ENCODE measurements at regions not wholly inside any gene's neighbourhood (a gene's known extent, or its start where the extent isn't known, plus 50 kb on each side); places are given as distances from the start of the nearest gene placed in this dataset.
"Not testable (repeated sequence)": the region's sequence is repeated elsewhere in the genome, so short reads cannot be mapped to it uniquely, and the experiment has no call there.

DNA sequence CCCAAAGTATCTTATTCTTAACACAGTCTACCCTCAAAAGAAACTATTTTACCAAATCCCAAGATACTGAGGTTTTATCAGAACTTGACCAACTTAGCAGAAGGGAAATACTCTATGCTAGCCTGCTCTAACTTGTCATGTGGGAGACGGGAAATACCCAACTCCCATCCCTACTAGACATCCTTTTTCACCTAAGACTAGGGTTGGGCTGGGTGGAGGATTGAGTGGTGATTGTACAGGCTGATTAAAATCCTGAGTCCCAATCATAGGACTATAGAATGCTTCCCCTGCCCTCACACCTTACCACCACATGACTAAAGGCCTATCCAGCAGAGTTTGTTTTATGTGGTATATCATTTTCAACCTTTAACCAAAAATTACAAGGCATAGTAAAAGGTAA lies 786.5 kb downstream of the TAF11L14 start:
- DNase-seq (ENCODE audit: low read depth), result no peak

DNA sequence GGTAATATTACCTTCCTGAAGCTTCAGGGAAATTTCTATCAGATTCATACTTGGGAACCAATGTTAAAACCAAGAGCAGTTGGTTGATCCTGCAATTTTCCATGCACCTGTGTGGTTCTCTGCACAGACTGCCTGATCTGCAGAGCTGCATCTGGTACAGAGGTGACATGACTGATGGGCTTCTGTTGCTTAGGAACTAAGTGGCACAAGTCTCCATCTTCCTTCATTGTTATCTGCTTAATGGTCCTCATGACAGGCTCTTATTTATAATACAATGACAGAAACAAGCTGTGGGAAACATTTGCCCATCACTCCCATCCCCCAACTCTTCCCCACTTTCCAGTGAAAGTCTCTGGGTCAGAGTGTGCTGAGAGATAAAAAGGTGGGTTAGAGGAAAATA lies 799.1 kb downstream of the TAF11L14 start:
- no peak for DNase-seq (ENCODE audit: low read depth)

DNA sequence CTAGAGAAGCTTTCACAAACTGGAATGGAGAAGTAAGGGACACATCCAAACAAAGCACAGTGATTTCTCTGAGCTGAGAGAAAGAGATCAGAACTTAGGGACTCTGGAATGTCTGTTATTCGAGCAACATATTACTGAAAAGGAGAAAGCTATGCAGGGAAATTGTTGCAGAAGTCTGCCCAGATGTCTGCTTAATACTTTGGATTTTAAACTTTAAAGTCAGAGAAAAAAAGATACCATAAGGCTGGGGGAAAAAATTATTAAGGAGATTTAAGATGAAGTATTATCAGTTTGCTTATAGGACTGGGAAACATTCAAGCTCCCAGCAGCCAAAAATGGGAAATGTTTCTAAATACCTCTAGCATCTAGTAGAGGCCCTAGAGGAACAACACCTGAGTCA lies 803.9 kb downstream of the TAF11L14 start:
- DNase-seq (ENCODE audit: low read depth), result no peak

DNA sequence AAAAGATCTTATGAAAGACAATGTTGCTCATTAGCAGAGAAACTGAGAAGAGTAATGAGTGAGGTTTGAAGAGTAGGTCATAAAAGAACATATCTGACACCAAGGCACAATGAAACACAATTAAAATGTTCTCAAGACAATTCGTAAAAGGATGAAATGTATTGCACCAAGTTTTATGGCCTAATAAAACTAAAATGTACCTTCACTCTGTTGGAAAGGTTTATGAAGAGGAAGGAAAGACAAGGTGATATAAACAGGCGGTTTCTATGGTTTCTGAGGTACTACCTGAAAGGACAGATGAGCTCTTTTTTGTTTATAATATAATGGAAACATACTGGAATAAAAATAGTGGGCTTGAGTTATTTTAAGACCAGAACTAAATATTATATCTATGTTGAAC lies 821.3 kb downstream of the TAF11L14 start:
- DNase-seq (ENCODE audit: low read depth), result no peak

DNA sequence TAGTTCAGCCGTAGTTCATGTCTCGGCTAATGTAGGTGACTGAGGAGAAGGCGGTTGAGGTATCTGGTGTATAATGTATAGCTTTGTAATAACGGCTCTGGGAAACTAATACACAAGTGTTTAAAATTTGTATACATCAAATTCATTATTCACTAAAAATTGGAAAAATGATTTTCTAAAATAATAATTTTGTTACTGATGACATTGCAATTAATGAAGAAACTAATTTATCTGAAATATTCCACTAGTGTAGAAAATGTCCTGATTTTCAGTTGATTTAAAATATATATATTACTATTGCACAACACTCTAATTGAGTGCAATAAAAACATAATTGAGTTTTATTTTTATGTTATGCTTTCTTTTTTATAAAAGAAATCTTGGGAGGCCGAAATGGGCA lies 823.0 kb downstream of the TAF11L14 start:
- no peak for DNase-seq (ENCODE audit: low read depth)

DNA sequence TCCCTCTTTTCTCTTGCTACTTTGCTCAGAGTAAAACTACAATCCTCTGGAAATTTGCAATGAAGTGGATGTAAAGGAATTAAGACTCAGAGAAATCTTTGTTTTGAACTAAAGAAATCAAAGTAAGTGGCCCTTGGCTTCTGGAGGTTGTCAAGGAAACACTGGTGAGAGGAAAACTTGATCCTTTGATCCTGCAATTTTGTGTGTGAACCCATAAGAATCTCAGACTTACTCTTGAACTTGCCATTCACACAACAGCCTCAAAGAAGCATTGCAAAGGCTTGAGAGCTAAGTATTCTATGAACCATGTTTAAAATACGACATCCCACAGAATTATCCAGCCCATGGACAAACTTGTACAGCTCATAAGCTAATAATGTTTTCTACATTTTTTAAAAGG lies 827.5 kb downstream of the TAF11L14 start:
- no peak for DNase-seq (ENCODE audit: low read depth)

DNA sequence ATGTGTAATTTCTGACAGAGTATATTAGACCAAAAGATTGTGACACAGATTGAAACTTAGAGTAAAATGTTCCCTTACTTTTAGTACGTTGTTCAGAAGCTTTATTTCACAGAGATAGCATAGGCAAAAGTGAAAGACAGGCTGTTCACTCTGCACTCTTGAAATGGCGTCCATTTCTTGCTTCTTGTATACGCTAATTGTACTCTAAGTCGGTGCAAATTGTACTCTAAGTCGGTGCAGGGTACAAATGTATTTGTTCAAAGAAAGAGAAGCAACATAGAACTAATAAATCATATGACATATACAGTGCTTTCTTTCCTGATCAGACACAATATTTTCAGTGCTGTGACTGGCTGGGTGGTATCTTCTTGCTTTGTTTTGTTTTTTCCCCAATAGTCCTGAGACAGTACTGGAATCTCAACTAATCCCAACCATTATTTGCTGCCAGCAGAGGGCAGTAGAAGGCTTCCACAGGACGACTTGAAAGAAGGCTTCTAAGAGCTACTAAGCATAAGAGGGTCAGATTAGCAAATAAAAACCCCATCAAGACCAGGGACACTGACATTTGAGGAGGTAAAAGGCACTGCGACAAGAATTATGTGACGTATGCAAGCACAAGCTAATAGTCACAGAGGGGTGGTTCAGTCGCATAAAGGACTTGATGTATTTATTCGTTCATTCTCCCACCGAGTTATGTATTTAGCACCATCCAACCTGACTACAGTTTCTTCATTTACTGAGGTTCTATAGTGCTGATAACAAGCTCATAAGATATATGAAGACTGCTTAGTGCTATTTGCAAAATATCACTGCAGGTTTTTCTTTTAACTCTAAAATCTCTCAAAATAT lies 831.8 kb downstream of the TAF11L14 start:
- peak; percentile 6 for DNase-seq (ENCODE audit: low read depth)

DNA sequence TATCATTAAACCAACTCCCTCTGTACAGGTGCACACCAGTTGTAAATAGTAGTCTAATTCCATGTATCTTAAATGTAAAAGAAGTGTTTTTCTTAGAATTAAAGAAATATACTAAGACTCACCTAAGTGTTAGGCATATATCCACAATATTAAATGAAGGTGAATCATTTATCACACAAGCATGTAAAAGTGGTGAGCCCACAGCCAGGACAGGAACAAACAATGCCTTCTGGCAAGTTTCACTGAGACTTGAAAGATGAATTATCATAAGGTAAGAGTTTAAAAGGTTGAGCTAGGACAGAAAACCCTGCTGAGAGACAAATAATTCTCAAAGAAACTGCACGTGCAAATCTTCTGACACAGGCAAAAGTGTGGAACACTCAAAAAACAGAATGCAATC lies 832.5 kb downstream of the TAF11L14 start:
- DNase-seq (ENCODE audit: low read depth), result no peak

DNA sequence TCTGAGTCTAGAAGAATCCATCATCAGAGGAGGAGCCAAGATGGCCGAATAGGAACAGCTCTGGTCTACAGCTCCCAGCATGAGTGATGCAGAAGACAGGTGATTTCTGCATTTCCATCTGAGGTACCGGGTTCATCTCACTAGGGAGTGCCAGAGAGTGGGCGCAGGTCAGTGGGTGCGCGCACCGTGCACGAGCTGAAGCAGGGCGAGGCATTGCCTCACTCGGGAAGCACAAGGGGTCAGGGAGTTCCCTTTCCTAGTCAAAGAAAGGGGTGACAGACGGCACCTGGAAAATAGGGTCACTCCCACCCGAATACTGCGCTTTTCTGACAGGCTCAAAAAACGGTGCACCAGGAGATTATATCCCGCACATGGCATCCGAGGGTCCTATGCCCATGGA lies 837.5 kb downstream of the TAF11L14 start:
- not testable (repeated sequence) for DNase-seq (ENCODE audit: low read depth)

DNA sequence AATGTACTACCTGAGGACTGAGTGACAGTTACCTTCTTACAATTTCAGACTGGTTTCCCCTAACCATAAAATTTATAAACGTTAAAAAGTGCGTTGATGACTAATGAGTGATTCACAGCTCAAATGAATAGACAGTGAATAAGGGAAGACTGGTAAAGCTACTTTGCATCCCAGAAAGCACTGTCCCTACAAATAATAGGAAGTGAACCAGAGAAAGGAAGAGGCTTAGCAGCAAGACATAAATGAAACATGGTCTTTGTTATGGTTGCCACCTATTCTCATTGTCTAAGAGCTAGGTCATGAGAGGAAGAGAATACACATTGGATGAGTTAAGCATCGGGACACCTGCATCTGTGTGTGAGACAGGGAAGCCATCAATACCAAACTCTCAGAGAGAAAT lies 849.2 kb downstream of the TAF11L14 start:
- no peak for DNase-seq (ENCODE audit: low read depth)

DNA sequence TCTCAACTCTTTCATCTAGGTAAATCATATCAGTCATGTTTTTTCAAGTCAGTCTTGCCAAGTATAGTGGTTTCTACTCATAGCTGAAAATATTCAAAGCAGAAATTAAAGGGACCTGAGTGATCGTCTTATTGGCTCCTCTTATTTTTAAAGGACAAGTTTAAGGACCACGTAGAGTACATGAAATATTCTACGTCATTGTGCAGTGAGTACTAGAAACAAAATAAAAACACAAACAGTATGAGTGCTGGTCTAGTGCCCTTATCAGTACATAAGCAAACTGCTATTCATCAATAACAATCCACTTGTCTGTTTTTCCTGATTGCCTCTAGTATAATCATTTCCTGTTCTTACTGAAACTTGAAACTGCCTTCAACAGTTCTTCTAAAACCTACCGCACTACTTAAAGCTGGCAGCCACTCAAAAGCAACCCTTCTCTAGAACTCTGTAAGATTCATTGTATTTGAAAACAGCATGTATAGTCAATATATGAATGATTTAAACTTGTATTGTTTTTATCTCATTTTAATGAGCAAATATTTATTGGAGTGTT lies 853.7 kb downstream of the TAF11L14 start:
- DNase-seq (ENCODE audit: low read depth), result no peak

DNA sequence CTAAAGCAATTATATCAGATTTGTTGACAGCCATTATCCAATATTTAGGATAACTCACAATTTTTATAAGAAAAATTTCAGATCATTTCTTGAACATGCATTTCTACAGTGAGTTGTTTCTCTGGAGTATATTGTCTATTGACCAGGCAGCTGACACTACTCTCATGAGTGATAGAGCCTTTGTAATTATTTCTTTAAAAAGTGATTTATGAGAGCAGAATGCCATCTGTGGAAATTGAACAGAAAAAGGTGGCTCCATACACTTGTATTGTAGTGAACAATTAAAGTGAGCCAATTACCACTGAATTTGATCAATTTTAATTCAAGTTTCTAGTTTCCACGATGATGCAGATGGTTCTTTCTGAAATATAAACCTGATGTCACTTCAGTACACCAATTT lies 855.4 kb downstream of the TAF11L14 start:
- no peak for DNase-seq (ENCODE audit: low read depth)

DNA sequence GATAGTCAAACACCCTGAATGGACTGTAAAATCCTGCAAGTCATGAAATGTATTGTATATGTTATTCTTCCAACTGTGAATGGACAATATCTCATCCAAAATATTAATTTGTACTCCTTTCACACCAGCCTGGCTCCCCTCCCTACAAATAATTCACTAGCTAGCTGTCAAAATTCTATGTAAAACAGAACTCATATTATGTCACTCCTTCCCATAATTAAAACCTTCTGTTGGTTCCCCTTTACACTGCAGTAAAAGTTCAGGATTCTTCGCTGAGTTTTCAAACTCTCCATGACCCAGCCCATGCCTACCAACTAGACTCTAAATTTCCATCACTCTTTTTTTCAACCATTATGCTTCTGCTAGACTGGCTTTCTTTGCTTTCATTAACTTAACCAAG lies 857.1 kb downstream of the TAF11L14 start:
- DNase-seq (ENCODE audit: low read depth), result no peak

DNA sequence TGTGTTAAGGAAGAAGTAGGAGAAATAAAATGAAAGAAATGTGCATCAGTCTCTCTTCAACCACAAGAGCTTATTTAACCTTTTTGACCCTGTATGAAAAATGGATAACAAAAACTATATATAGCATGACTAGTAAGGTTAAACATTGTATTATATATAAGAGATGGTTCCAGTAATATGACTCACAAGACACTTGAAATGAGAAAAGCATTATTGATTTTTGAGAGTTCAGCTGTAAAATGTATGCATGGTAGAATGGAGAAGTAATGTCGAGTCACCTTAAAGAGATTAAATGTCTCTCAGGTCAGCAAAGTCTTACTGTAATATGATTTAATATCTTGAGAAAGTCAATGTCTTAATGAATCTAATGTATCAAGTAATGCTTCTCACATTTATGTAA lies 860.9 kb downstream of the TAF11L14 start:
- no peak for DNase-seq (ENCODE audit: low read depth)

DNA sequence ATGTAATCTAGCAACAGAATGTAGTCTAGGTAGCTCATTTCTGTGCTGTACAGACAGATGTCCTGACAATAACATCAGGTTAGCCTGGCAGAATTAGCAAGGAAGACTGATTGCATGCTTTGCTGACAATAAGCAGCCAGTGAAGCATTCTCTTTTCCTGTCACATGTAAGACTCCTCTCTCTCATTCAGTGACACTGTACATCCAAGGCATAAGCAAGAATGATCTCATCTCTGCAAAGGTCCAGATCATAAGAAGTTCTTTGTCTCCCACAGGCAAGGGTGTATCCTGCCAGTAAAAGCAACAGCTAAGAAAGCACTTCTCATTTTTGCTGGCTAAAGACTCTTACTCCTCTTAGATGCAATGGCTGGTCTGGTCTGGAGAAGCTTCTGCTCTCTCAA lies 861.8 kb downstream of the TAF11L14 start:
- no peak for DNase-seq (ENCODE audit: low read depth)

DNA sequence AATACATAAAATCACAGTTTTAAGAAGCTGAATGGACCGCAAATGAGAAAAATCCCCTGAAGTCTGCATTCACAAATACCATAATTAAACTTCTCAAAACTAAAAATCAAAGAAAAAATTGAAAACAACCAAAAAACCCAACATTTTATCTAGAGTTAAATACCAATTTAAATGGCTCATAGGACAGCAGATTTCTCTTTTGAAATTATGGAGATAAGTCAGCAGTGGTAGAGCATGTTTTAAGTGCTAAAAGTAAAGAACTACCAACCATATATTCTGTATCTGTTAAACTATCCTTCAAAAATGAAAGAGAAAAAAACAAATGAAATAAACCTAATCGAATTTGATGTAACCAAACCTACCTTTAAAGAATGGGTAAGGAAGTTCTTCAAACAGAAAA lies 862.8 kb downstream of the TAF11L14 start:
- DNase-seq (ENCODE audit: low read depth), result no peak

DNA sequence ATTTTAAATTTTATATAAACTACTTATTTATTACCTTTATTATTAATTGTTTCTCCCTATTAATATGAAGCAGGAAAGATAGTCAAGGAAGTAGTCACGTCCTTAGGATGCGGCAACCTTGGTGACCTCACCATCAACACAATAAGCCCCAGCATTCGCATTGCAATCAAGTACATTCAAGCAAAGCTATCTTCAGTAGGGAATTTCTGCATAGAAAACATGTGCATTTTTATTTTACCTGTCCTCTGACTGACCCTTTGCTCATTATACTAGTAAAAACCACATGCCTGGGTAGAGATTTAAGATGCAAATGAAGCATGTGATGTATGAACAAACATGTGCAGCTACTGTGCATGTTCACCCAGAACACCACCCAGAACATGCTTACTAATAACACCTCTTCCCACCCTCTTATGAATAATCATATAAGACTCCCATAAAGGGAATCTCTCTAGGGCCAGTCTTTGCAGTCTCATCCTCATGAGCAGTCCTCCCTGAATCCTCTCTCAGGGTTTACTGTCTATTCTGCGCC lies 869.6 kb downstream of the TAF11L14 start:
- DNase-seq (ENCODE audit: low read depth), result no peak

DNA sequence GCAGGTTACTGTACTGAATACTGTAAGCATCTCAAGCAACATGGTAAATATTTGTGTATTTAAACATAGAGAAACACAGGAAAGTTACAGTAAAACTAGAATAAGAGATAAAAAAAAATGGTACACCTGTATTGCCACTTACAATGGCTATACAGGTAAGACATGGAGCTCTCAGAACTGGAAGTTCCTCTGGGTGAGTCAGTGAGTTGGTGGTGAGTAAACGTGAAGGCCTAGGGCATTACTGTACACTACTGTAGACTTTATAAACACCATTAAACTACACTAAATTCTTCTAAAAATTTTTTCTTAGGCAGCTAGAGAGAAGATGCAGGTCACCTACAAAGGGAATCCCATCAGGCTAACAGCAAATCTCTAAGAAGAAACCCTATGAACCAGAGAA lies 872.9 kb downstream of the TAF11L14 start:
- no peak for DNase-seq (ENCODE audit: low read depth)

DNA sequence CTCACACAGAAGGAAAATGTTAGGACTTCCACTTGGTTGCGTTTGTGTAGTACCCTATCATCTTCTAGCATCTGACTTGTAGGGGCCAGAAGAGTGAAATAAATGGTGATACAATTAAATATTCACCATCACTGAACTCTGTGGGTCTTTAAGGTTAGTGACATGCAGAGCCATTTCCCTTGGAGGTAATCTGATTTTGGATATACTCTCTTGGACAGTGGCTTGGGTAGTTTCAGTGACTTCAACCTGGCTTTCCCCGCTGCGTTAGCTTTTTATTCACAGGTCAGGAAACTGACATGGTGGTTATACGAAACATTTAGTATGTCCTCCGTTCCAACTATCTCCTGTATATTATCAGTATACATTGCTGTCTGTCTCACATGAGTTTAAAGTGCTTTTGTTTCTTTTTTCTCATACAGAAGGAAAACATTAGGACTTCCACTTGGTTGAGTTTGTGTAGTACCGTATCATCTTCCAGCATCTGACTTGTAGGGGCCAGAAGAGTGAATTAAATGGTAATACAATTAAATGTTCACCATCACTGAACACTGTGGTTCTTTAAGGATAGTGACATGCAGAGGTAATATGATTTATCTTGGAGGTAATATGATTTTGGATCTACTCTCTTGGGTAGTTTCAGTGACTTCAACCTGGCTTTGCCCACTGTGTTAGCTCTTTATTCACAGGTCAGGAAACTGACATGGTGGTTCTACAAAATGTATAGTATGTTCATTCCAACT lies 883.6 kb downstream of the TAF11L14 start:
- no peak for DNase-seq (ENCODE audit: low read depth)

DNA sequence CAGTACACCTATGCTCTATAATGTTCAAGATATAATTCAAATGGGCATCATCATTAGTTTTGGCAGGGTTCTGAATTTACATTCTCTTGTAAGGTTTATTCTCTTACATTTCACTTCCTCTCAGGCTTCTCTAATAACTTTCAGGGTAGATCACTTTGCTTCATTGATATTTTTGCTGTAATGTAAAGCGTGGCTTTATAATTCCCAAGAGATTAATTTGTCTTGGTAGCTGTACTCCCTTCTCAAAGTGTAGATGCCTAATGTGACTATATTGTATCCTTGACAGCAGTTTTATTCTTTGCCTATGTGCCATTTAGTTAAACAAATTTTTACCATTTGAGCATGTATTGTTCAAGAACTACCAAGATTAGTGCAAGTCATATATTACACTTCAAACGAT lies 889.1 kb downstream of the TAF11L14 start:
- DNase-seq (ENCODE audit: low read depth), result no peak

DNA sequence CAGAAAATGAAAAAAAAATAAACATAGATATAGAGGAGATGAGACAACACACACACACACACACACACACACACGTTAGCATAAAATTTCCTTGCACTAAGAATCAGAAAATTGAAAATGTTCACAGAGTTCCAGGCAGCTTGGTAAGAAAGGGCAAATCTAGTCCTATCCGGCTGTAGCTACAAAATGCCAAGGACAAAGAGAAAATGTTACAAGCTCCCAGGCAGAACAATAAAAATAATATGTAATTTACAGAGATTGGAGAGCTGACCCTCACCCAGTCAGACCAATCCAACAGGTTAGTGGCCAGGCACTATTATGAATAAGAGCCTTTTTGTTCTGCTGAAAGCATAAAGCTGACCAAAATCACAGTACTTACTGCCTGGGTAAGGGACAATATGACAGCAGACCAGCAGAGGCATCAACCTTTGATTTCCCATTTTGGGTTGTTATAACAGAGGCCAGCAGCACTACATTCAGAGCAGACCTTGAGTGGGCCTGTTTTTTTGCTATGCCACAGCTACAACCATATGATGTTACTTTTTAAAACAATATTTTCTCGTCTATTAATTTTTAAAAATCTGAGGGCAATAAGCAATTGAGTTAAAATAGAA lies 892.6 kb downstream of the TAF11L14 start:
- DNase-seq (ENCODE audit: low read depth), result no peak

DNA sequence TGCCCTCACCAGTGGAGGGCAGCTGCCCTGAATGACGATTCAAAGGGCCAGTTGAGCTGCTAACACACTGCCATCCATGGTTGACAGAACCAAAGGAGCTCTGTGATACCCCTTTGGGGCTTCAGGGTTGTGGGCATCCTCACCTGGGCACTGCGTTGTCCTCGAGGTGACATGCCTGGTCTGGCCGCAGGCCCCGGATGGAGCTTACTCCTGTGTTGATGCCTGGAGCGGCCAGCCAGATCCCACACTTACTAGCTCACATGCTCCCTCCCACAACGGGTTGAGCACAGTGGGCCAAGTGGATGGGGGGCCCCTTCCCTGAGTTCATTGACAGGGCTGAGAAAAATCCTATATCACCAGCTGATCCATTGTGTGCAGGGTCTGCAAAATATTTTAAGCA lies 898.9 kb downstream of the TAF11L14 start:
- DNase-seq (ENCODE audit: low read depth), result no peak
